Fibroblast of skin of right quadriceps (primary cell): ENCODE measurements at regions not wholly inside any gene's neighbourhood (a gene's known extent, or its start where the extent isn't known, plus 50 kb on each side); places are given as distances from the start of the nearest gene placed in this dataset.
A peak's percentile ranks its signal among the peaks of the same experiment; 100 is the strongest.
"Not testable (repeated sequence)": the region's sequence is repeated elsewhere in the genome, so short reads cannot be mapped to it uniquely, and the experiment has no call there.

Experiments
- DNase-seq: peaks from one replicate; pipeline ENCODE4 v3.0.0-alpha.2; 2013

DNA sequence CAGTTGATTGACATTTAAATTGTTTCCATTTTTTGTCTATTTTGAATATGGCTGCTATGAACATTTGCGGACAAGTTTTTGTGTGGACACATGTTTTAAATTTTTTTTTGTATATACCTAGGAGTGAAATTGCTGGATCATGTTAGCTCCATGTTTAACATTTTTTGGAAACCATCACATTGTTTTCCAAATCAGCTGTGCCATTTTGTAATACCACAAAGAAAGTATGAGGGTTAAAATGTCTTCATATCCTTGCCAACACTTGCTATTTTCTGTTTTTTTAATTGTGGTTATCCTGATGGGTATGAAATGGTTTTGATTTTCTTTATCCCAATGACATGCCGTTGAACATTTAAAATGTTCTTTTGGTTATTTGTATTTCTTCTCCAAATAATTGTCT lies 52.1 kb downstream of the CARTPT start:
- no peak for DNase-seq

DNA sequence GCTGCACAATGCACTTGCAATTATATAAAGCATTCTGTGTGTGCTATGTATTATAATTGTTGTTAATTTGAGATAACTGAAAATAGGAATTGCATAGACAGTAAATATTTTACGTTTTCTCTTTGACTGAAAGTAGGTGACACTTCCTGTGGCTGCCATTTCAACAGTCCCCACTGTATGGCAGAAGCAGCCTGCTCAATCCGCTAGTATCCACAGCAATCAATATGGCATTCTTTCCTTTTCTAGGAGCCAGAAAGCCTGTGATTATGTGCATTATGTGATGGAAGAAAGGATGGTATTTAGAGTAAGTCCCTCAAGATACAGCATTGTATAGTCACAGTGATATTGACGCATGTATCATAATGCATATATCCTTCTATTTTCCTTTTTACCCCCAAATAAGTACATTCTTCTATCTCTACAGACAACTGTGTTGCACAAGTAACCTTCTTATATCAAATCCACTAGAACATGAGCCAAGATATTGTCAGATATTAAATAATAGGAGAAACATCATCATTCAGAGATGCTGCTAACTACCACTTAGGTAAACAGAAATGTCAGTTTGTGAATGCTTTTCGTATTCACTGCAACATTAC lies 59.7 kb downstream of the CARTPT start:
- peak; percentile 50 for DNase-seq

DNA sequence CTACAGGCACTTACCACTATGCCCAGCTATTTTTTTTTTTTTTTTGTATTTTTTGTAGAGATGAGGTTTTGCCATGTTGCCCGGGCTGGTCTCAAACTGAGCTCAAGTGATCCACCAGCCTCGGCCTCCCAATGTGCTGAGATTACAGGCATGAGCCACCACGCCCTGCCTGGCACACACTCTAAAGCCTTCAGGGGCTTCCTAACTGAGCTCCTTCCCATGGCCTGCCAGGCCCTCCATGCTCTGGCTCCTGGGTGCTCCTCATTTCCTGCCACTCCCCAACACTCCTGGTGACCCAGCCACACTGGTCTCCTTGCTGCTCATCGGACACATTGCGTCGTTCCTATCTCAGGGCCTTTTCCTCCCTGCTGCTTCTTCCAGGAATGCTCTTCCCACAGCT lies 61.5 kb downstream of the CARTPT start:
- no peak for DNase-seq

DNA sequence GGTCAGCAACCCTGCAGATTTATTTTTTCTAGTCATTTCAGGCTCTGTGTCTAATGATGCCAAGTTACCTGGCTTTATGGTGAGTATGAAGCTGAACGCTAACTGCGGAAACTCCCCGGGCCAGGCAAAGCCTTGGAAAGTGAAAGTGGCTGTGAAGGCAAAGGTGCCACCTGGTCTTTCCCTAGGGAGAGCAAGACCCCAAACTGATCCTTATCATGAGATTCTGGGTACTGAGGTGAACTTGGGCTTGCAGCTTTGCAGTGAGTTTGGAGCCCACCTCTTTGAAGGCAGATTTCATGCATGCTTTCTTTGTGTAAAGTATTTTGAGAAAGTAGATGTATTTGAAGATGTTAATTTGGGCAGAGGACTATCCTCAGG lies 63.3 kb downstream of the CARTPT start:
- DNase-seq, result no peak

DNA sequence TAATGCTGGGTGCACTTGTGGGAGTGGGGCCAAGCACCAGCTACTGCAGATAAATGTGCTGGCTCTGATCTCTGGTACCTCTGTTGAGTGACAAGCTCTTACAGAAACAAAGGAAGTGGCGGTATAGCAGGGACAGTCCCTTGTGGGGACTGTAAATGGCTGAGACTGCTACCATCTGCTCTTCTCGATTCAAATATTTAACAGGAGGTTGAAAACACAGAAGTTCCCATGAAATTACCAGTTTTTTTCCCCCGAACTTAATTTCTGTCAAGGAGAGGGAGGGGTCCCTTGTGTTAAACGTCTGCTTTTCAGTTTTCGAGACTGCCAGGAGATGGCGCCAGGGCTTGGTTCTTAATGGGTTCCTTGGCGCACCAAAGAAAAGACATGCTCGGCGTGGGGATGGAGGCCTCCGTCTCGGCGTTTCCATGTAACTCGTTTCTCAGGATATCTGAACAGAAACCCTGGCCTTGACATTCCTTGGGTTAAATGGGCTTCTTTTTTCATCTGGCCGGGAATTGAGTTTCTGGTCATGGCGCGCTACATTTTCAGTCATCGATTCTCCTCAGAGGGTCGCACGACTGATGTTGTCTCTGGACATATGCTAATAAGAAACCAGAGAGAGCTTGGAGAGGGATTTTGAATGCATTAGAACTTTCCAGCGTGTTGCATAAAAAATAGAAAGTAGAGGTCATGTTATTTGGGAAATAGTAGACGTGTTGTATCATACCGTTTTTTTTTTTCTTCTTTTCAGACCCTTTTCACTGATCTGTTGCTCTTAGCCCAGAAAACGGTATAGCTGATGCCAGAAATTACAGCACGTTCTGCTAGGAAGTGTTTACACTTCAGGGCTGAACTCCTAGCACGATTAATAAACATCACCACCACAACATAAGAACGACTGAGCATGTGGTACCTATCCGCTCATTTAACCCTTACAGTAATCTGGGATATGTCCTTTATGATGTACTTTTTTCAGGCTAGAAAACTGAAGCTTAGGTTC lies 64.0 kb downstream of the CARTPT start:
- peak; percentile 76 for DNase-seq

DNA sequence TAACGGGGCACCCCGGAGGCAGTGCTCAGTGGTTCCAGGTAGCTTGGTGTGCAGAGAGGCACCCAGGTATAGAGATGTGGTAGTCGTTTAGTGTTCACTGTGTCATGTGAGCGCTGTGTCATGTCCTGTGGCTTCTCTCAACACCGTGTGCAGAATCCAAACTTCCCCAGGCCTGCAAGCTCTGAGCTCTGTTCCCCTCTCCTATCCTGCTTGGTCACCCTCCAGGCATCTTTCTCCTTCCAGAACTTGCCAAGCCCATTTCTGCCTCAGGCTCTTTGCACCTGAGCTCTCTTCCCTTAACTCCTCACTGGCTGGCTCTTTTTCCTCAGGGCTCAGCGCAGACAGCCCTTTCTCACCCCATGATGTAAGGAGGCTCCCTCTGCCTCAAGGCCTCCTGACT lies 64.8 kb downstream of the CARTPT start:
- no peak for DNase-seq

DNA sequence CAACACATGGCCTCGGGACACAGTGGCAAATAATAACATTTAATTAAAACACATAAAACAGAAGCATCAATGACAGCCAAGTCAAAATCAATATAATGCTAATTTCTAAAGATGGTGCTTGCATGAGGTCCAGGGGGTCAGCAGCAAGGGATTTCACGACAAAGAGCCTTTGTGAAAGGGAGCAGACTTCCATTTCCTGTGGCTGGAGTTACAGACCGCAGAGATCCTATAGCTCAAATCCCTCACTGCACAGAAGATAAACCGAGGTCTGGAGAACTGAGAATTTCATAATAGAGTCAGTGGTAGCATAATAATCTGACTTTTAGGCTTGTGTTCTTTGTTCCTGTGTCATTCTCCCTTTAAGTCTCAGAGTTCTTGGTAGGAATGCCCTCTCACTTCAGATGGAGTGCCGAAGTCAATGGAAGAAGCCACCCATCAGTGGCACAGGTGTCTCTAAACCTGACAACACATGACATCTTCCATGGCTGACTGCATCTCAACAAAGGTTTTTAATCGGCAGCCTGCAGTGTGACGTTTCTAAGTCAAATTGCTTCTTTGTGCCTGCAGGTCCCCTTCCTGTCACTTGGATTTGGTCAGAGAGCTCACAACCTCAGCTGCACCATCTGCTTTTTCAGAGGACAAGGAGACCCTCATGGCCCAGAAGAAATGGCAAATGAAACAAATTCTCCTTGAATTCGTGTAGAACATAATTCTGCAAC lies 67.4 kb downstream of the CARTPT start:
- DNase-seq, result no peak

DNA sequence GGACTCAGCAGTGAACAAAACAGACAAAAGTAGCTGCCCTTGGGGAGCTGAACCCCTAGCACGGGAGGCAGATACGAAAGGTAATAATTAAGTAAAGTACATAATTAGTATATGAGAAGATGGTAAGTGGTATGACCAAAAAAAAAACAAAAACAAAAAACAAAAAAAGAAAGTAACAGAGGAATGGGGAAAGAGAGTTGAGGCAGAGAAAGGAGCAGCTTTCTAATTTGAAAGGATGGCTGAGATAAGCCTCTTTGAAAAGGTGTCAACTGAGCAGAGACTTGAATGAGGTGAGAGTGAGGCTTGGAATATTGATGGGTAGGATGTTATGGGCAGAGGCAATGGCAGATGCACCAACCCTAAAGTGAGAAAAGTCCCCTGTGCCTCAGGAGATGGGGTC lies 69.7 kb downstream of the CARTPT start:
- DNase-seq, result no peak

DNA sequence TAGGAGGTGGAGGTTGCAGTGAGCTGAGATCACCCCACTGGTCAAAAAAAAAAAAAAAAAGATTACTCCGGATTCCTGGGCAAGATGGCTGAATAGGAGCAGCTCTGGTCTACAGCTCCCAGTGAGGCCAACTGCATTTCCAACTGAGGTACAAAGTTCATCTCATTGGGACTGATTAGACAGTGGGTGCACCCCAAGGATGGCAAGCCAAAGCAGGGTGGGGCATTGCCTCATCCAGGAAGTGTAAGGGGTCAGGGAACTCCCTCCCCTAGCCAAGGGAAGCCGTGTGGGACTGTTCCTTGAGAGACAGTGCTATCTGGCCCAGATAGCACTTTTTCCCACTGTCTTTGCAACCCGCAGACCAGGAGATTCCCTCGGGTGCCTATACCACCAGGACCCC lies 70.7 kb downstream of the CARTPT start:
- DNase-seq, result no peak

DNA sequence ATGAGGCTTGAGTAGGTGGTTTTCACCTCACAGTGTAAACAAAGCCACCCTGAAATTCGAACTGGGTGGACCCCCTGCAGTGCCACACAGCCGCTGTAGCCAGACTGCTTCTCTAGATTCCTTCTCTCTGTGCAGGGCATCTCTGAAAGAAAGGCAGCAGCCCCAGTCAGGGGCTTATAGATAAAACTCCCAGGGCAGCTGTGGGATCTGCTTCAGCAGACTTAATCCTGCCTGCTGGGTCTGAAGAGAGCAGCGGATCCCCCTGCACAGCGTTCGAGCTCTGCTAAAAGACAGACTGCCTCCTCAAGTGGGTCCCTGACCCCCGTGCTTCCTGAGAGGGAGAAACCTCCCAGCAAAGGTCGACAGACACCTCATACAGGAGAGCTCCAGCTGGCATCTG lies 71.4 kb downstream of the CARTPT start:
- no peak for DNase-seq

DNA sequence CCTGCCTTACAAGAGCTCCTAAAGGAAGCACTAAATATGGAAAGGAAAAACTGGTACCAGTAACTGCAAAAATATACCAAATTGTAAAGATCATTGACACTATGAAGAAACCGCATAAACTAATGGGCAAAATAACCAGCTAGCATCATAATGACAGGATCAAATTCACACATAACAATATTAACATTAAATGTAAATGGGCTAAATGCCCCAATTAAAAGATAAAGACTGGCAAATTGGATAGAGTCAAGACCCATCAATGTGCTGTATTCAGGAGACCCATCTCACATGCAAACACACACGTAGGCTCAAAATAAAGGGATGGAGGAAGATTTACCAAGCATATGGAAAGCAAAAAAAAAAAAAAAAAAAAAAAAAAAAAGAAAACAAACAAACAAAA lies 73.0 kb downstream of the CARTPT start:
- not testable (repeated sequence) for DNase-seq

DNA sequence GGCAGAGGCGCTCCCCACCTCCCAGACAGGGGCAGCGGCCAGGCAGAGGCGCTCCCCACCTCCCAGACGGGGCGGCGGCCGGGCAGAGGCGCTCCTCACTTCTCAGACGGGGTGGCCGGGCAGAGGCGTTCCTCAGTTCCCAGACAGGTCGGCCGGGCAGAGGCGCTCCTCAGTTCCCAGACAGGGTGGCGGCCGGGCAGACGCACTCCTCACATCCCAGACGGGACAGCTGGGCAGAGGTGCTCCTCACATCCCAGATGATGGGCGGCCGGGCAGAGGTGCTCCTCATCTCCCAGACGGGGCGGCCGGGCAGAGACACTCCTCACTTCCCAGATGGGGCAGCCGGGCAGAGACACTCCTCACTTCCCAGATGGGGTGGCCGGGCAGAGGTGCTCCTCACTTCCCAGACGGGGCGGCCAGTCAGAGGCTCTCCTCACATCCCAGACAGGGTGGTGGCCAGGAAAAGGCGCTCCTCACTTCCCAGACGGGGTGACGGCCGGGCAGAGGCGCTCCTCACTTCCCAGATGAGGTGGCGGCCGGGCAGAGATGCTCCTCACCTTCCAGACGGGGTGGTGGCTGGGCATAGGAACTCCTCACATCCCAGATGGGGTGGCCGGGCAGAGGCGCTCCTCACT lies 75.1 kb downstream of the CARTPT start:
- no peak for DNase-seq

DNA sequence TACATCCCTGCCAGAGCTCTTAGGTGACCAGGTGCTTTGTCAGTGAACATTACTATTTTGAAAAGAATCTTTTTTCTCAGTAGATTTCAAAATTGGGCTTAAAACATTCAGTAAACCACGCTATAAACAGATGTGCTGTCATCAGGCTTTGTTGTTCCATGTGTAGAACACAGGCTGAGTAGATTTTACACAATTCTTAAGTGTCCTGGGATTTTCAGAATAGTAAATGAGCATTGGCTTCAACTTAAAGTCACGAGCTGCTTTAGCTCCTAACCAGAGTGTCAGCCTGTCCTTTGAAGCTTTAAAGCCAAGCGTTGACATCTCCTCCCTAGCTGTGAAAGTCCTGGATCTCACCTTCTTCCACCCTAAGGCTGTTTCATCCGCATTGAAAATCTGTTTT lies 83.6 kb downstream of the CARTPT start:
- DNase-seq, result no peak

DNA sequence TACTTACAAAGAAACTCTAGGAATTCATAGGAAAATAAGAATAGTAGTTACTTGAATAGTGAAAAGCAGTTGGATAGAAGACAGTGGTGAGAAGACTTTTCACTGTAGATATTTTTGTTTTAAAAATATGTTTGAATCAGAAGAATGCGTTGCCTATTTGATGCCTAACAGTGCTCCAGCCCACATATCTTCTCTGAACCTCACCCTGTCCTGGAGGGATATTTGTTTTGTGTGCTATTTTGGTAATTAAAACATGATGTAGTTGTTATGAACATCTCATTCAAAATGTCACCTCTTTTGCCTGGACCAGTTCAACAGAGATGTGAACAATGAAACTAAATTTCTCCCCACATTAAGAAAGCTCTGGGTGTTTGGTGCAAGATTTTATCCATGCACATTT lies 87.6 kb downstream of the CARTPT start:
- no peak for DNase-seq

DNA sequence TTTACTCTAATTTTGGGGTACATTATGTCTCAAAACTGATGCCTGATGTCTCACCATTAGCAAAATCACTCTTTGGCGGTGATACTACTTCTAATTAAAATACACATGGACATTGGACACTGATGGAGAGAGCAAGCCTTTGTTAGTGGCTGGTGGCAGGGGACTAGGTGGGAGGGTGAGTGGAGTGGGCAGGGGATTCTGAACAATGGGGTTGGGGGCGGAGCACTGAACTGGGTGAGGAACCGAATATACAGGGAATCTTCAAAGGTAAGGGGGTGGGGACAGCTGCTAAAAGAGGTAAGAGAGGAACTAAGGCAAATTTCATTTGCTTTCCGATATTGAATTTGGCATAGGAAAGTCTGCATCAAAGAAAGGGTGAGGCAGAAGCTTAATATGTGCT lies 88.8 kb downstream of the CARTPT start:
- no peak for DNase-seq

DNA sequence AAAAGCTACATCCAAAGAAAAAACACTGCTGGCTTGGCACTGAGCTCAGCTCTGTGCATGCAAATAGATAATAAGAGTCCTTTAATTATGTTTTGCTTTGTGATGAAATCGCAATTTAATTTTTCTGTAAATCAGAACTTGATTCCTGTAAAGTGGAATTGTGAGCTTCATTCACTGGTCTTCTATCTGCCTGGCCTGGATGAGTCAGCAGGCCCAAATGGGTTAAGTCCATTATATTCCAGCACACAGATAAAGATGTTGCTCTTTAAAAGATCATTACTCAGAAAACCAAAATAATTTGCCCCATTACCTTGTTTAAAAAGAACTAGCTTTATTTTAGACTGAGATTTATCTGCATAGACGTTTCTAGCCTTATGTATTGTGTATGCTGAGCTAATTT lies 90.4 kb downstream of the CARTPT start:
- DNase-seq, result no peak

DNA sequence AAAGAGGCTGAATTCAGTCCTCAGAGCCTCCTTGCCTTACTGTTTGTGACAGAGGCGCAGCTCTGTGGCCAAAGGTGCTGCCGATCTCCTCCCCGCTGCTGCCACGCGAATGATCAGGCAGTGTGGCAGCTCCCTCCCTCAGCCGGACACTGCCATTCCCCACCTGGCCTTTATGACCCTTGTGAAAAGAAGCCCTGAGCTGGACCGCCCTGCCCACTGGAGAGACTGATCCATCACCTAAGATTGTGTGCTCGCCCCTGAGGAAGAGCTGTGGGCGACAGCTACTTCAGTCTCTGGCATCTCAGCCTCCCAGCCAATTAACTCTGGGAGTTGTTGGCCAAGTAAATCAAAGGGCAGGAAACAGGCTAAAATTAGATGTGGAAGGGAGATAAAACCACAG lies 90.9 kb downstream of the CARTPT start:
- peak; percentile 6 for DNase-seq

DNA sequence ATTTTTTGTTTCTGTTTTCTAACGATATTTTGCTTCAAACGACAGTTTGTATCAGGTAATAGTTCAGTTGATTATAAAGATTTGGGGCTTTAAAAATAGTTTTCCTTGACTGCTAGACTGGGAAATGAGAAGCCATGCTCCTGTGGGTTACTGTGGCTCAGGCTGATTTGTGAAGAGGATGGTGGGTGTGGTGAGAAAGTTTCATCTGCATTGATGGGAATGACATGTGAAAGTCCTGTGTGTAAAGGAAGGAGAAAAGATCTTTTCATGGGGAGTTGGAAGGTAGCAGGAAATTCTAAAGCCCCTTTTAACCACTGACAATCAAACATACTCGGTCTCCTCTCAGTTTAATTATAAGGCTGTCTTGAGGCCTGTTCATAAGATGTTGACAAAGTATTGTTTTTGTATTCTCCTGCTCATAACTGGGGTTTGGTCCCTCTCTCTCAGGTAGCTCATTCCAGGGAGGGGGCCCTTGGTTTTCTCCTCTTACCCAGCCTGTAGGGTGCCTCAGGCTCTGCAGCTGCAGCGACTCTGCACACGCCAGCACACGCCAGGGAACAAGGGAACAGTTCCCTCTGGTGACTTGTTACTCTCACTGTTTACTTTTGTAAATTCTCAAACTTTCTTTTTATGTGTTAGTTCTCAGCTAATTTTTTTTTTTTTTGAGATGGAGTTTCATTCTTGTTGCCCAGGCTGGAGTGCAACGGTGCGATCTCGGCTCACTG lies 91.6 kb downstream of the CARTPT start:
- no peak for DNase-seq

DNA sequence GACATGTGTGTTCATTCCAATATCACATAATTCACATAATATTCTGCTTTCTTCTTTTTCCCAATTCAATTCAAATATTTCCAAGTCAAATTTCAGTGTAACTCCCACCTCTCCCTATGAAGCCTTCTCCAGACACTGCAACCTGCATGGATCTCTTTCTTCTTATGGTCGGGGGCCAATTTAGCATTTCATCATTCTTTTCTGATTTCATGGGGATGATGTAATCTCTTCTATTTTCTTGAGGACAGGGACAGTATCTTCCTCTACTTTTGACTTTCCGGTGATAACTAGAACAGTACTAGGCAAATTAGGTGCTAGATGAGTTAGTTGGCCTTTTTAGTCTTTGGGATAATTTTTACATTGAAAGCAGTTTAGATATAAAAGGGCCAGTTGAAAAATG lies 92.7 kb downstream of the CARTPT start:
- no peak for DNase-seq

DNA sequence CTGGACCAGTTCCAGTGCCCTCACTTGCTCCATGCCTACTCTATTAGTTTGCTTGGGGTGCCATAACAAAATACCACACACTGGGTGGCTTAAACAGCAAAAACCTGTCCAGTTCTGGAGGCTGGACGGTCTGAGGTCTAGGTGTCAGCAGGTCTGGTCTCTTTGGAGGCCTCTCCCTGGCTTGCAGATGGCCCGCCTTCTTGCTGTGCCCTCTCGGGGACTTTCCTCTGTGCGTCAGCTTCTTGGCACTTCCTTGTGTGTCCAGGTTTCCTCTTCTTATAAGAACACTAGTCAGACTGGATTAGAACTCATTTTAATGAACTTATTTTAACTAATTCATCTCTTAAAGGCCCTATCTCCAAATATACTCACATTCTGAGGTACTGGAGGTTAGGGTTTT lies 97.2 kb downstream of the CARTPT start:
- no peak for DNase-seq

DNA sequence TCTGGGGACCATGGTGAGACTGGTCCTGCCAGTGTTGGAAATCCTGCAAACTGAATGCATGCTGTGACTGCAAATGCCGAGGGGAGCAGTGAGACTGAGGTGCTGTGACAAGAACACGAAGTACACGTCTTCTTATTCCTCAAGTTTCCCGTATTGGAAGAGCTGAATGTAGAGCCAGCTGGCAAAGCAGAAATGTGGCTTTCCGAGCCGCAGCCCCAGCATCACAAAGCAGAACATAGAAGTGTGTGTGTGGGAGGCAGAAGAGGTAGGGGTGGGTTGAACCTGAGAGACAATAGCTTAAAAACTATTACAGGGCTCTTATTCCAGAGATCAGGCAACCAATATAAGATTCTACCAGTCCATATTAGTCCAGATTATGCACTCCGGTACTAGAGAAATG lies 98.8 kb downstream of the CARTPT start:
- DNase-seq, result no peak

DNA sequence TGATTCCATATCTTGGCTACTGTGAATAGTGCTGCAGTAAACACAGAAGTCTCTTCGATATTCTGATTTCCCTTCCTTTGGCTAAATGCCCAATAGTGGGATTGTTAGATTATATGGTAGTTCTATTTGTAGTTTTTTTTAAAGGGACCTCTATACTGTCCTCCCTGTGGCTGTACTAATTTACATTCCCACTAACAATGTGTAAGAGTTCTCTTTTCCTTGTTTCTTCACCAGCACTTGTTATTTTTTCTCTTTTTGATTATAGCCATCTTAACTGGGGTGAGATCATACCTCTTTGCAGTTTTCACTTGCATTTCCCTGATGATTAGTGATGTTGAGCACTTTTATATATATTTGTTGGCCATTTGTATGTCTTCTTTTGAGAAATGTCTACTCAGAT lies 102.0 kb downstream of the CARTPT start:
- DNase-seq, result no peak

DNA sequence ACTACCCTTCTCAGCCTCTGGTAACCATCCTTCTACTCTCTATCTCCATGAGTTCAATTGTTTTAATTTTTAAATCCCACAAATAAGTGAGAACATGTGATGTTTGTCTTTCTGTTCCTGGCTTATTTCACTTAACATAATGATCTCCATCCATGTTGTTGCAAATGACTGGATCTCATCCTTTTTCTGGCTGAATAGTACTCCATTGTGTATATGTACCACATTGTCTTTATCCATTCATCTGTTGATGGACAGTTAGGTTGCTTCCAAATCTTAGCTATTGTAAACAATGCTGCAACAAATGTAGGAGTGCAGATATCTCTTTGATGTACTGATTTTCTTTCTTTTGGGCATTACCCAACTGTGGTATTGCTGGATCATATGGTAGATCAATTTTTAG lies 103.0 kb downstream of the CARTPT start:
- DNase-seq, result not testable (repeated sequence)
